ENCODE measurements at regions not wholly inside any gene's neighbourhood (a gene's known extent, or its start where the extent isn't known, plus 50 kb on each side); places are given as distances from the start of the nearest gene placed in this dataset.
"Not testable (repeated sequence)": the region's sequence is repeated elsewhere in the genome, so short reads cannot be mapped to it uniquely, and the experiment has no call there.

DNA sequence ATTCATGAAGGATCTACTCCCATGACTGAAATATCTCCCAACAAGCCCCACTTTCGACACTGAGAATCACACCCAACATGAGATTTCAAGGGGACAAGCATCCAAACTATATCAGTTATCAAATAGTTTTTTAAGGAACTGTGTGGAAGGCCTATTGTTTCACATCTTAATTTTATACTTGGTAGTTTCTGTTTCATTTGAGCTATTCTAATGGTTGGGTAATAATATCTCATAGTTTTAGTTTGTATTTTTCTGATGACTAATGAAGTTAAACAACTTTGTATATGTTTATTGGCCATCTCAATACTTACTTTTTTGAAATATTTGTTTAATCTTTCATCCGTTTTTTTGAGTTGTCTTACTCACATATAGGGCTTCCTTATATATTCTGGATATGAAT lies 135.0 kb downstream of the SCG2 start:
- DNase-seq (ENCODE audit: low spot score) = no peak

DNA sequence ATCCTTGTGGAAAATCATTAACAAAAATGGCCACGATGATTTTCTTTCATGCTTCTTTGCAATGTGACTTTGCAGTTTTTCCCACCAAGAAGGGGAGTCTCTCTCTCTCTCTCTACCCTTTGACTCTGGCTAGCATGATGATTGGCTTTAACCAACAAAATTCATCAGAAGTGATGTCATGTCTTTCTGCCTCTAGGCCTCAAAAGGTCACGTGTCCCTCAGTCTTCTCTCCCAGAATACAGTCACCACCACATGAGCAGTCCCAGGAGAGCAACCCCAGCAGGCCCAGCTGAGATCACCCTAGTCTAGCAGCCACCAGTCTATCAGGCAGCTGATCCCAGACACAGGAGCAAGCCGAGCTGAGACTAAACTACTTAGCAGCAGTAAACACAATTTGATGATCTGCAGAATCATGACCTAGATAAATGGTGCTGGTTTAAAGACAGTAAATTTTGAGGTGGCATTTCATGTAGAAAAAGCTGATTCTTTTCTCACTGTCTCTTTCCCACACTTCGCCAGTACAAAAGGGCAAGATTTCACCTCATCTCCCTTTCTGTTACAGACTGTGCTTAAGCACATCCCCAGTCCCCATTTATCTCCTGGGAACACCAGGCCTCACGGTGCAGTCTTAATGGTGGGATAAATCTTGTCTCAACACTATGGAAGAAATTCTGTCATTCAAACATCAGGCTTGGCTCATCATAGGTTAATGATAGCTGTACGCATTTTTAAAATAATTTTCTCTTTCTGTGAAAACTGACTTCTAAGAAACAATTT lies 132.7 kb downstream of the SCG2 start:
- DNase-seq (ENCODE audit: low spot score) = no peak

DNA sequence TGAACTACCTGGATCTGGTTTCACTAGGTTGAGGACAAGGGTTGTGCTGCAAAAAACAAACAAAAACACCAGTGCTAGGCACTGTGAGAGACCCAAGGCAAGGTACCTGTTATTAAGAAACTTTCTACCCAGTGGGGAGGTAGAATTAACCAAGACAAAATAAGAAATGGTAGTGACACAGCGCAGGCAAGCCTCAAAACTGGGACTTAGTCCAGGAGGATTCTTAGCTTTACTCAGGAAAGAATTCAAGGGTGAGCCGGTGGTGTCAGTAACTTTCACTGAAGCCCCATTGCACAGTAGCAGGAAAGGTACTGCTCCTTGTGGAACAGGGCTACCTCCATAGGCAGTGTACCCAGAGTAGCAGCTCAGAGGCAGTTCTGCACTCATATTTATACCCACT lies 131.6 kb downstream of the SCG2 start:
- no peak for DNase-seq (ENCODE audit: low spot score)

DNA sequence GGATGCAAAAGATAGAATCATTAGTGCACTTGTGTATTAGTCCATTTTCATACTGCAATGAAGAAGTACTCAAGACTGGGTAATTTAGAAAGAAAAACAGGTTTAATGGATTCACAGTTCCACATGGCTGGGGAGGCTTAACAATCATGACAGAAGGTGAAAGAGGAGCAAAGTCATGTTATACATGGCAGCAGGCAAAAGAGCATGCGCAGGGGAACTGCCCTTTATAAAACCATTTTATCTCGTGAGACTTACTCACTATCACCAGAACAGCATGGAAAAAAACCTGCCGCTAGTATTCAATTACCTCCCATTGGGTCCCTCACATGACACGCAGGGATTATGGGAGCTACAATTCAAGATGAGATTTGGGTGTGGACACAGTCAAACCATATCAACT lies 129.4 kb downstream of the SCG2 start:
- DNase-seq (ENCODE audit: low spot score) = no peak

DNA sequence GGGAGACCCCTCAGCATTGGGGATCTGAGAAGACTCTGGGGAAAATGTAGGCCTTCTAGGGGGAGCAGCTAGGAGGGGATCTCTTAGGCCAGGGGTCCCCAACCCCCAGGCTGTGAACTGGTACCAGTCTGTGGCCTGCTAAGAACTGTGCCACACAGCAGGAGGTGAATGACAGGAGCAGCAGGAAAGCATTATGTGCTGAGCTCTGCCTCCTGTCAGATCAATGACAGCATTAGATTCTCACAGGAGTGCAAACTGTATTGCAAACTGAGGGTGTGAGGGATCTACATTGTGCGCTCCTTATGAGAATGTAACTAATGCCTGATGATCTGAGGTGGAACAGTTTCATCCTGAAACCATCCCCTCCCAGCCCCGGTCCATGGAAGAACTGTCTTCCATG lies 127.3 kb downstream of the SCG2 start:
- no peak for DNase-seq (ENCODE audit: low spot score)

DNA sequence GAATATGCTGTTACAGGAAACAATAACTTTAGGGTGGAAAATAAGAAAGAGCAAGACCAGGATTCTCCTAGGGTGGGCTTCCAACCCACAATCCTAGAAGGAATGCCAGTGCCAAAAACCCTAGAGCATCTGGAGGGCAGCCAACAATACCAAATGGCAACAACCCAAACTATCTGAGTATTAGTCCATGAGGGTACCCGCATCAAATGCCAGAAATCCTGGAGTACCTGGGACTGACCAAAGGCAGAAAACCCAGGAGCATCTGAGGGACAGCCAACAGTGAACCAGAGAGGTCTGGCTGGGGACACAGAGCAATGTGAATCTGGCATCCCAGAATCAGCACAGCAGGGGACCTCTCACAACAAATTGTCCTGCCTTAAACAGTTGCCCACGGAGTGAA lies 126.3 kb downstream of the SCG2 start:
- no peak for DNase-seq (ENCODE audit: low spot score)

DNA sequence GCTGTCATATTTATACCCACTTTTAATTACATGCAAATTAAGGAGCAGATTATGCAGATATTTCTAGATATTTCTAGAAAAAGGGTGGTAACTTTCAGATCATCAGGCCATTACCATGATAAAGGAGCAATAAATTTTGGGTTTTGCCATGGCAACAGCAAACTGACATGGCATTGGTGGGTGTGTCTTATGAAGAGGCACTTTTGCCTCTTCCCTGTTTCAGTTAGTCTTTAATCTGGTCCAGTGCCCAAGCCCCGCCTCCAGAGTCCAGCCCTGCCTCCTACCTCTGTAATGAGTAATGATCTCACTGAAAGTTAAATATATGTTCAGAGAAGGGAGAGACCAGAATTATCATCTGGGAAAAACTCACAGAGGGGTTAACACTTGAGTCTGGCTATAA lies 124.8 kb downstream of the SCG2 start:
- no peak for DNase-seq (ENCODE audit: low spot score)

DNA sequence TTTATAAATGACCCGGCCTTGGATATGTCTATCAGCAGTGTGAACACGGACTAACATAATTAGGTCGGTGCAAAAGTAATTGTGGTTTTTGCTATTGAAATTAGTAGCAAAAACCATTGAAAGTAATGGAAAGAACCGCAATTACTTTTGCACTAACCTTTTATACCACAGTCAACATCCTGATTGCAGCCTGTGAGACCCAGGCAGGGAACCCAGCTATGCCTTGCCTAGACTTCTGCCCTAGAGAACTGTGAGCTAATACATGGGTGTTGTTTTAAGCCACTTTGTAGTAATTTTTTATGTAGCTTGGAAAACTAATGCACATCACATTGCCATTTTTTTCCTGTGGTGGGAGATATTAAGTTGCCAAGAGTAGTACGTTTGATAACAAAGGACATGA lies 120.7 kb downstream of the SCG2 start:
- no peak for DNase-seq (ENCODE audit: low spot score)

DNA sequence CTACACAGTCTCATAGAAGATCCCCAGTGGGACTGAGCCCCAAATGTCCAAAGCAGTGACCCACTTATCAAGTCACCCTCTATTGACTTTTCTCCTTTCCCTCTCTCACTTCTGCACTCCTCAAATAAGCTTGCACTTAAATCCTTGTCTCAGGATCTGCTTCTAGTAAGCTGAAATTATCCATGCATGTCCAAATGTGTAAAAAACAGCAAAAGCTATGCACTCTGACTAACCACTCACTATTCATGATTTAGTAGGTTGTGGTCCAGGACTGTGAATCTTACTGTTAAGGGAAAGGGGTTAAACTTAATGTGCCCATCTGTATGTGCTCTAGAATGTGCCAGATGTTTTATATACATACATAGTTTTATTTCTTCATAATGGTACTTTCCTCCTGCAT lies 115.4 kb downstream of the SCG2 start:
- no peak for DNase-seq (ENCODE audit: low spot score)

DNA sequence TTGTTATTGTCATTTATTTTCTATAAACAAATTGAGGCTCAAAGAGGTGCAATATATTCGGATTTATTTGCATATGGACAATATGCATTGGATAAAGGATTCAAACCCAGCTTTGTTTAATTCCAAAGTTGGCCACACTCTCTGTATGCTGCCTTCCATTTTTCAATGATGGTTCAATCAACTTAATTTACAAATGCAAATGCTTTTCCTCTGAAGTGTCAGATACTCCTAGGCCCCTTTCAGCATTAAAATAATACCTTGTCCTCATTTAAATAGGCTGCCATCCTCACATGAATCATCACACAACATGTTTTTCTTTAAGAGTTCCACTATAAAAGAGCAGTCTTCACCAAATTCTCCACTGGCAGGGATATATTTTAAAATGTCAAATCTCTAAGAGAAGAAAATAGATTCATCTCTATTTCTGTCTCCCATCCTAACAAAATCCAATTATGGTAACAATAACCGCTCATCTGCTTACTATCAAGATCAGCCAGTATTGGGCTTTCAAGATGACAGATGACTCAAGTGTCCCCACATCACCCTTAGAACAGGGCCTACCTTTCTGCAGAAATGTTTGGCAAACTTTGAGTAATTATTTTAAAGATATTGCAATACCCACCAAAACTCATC lies 114.8 kb downstream of the SCG2 start:
- no peak for DNase-seq (ENCODE audit: low spot score)

DNA sequence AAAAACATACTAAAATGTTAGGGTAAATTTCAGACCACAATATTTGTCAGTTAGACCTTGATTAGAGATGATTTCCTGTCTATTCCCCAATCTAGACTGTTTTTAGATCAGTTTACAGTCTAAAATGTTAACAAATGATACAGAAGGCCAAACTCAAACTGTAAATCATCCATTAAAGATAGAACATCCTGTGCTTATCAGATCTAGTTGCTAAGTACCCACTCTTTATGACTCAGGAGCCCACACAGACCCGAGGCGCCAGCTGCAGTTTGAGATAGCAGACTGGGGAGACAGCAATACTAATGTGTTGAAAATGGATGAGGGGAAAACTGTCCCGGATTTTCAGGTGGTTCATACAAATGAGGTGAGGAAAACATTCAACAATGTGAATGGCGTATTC lies 113.3 kb downstream of the SCG2 start:
- DNase-seq (ENCODE audit: low spot score) = peak; percentile 54

DNA sequence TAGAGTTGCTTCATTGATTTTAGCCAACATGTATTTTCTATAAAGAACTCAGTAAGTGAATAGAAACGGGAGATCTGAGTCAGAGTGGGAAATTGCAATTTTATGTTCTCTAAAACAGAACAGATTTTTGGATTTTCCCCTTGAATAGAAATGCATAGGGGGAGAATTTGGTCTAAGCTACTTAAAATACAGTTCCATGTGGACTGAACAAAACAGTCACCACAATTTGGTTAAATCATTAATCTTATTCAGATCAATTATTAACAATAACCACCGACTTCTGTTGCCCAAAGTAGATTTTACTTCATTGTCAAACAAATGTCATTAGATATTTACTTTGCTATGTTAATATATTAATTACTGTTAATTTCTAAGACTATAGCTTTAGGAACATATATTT lies 107.7 kb downstream of the SCG2 start:
- DNase-seq (ENCODE audit: low spot score) = no peak

DNA sequence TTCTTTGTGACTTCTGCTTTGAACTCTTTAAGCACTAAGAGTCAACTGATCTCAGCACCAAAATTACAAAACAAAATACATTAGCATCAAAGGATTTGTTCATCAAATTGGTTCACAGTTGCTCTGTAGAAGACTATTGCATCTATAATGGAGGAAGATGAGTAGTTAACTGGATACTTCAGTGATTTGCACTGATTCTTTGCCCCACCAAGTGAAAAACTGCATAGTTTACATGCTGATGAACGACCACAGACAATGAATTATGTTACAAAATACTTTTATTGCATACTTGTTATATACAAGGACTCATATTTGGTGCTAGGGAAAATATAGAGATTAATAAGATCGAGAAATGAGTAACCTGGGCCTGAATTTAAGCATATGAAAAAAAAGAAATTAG lies 107.2 kb downstream of the SCG2 start:
- no peak for DNase-seq (ENCODE audit: low spot score)

DNA sequence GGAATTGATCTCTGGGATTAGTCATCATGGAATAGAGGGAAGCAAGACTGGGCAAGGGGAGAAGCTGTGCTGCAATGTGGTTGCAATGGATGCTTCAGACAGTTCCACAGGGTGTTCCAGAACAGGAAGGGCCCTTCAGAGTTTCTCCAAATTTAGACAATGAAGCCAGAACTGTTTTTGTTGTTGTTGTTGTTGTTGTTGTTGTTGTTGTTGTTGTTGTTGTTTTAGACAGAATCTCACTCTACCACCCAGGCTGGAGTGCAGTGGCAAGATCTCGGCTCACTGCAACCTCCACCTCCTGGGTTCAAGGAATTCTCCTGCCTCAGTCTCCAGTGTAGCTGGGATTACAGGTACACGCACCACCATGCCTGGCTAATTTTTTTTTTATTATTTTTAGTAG lies 105.3 kb downstream of the SCG2 start:
- DNase-seq (ENCODE audit: low spot score) = not testable (repeated sequence)

DNA sequence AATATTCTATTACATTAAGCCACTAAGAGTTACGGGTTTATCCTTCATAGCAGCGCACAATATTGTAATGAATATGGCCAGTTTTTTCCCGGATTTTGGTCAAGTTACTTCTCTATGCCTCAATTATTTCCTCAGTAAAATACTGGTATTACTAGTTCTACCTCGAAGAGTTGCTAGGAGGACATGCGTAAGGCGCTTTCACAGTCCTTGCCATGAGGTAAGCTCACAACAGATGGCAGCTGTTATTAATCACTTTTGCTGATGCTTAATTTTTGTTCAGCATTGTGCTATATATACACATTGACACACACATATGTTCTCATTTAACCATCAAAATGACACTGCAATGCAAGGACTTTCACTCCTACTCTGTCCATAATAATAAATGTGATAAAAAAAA lies 101.5 kb downstream of the SCG2 start:
- DNase-seq (ENCODE audit: low spot score) = no peak

DNA sequence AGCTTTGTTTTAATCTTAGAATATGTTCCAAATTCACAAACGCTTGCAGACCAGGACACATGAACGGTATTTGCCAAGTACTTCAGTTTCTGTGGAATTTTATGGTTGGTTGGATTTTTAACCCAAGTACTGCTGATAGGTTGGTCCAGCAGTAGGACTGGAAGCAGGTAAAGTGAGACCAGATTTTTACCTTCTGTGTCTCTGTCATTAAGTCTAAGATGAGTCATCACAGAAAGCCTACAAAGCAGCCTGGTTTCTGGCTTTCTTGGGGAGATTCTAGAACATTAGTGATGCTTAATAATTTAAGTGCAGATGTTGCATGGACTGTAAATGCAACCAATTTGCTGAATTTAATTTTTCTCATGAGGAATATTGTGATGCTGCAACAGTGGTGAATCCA lies 100.5 kb downstream of the SCG2 start:
- DNase-seq (ENCODE audit: low spot score) = no peak

DNA sequence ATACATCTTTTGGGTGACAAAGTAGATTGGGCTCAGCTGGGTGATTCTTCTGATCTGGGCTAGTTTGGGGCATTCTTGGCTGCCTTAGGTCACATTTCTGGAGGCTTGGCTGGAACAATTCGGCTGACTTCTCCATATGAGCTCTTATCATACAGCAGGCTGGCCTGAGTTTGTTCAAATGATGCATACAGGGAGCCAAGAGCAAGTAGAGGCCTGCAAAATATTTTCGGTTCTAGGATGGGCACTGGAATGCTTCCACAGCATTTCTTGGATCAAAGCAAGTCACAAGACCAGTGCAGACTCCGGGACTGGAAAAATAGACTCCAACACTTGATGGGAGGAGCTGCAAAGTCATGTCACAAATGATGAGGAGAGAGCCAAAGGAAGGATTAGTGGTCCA lies 98.4 kb downstream of the SCG2 start:
- DNase-seq (ENCODE audit: low spot score) = no peak

DNA sequence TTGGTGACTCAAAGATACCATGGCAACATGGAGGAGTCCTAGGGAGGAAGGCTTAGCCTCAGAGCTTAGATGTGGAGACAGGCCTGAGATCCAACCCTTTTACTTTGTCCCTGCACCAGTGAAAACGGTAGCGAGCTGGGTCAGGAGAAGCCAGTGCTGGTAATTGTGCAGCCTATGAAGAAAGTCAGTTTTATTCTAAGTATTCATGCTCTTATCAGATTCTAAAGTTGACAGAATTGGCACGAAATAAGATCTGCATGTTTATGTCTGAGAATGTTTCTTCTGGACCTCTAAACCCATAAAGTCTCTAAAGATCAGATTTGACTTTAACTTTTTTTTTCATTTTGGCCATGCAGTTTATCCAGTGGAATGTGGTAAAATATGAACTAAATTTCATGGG lies 93.8 kb downstream of the SCG2 start:
- DNase-seq (ENCODE audit: low spot score) = no peak

DNA sequence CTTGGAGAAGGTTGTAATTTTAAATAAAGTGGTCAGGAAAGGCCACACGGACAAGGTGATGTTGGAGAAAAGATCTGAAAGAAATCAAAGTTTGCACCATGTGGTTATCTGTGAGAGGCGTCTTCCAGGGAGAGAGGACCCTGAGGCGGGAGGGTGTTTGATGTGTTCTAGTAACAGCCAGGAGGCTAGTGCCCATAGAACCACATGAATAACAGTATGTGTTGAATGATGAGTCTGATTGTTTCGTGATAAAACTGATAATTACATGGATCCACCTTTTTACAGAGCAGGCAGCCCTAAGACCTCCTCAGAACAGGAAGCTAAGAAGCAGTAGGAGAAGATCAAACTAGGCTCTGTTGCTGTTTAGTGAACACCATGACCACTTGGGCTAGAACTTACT lies 91.4 kb downstream of the SCG2 start:
- no peak for DNase-seq (ENCODE audit: low spot score)

DNA sequence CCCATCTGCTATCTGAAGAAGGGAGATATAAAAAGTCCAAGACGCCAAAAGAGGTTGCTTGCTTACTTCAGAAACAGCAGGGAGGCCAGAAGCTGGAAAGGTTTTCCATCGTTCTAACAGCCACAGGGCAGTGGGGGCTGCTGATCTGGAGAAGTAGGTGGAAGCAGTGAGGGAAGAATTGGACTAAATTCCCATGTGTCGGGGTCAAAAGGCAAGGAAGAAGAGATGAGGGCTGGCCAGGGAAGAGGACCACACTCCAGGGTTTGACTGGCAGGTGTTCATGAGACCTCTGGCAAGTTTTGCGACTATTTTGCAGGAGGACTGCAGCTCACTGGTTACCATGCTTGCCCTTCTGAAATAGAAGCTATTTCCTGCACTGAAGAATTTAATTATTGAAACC lies 91.0 kb downstream of the SCG2 start:
- DNase-seq (ENCODE audit: low spot score) = no peak

DNA sequence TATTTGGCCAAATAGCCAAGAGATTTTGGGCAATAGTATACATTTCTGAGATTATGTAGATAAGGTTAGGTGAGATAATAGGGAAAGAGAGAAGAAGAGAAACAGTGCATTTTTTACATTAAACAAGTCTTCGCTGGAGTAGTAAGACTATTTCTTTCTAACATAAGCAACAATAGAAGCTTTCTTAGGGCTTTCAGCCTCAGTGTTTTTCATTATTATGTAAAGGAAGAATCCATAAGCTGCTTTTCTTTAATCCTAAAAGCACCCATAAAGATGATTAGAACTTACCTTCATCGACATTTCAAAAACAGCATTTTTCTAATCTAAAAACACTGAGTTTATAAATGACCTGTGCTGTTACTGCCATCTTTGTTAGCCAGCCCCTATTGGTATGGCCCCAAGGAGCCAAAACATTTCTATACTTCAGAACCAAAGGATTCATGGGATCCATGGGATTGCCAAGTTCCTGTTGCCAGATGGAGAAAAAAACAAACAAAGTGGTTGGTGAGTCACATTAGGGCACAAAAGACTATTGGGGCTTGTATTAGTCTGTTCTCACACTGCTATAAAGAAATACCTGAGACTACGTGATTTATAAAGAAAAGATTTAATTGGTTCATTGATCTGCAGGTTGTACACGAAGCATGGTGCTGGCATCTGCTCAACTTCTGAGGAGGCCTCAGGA lies 88.2 kb downstream of the SCG2 start:
- no peak for DNase-seq (ENCODE audit: low spot score)

DNA sequence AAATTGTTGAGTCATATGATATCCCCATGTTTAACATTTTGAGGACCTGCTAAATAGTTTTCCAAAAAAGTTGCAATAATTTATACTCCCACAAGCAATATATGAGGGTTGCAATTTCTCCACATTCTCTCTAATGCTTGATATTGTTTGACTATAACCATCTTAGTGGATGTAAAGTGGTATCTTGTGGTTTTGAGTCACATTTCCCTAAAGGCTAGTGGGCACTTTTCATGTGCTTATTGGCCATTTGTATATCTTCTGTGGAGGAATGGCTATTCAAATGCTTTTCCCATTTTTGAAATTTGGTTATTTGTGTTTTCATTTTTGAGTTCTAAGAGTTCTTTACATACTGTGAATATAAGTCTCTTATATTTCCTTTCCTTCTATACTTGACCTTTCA lies 82.7 kb downstream of the SCG2 start:
- DNase-seq (ENCODE audit: low spot score) = no peak

DNA sequence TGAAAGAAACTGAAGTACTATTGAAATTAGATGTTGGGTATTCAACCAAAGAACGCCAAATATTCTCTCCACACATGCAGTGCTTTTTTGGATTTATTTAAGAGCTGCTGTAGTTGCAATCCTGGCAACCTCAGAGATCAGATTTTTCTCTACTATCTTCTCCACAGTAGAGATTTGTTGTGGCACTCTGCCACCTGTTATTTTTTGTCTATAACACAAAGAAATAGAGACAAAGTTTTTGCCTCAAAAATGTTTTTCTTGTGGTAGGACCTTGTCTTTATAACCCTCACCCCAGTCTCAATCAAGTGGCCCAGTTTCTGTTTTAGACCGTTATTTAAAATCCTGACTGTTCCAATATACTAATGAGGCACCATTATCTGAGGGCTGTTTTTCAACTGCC lies 79.4 kb downstream of the SCG2 start:
- no peak for DNase-seq (ENCODE audit: low spot score)

Data from Ammon's horn (tissue), 1 donor.